Esophagus muscularis mucosa (tissue), 4 donors: ENCODE measurements at regions not wholly inside any gene's neighbourhood (a gene's known extent, or its start where the extent isn't known, plus 50 kb on each side); places are given as distances from the start of the nearest gene placed in this dataset.

Experiments
- DNase-seq: peaks from one replicate; pipeline ENCODE4 v3.0.0-alpha.2; 2017; ENCODE audit errors: extremely low spot score
- H3K27ac ChIP-seq, 4 donors: fragments of 200-600 bp; sonication (generic); replicated peaks in 1 of 4; 1 replicate in 3 of 4; 2 replicates in 1 of 4; pipeline ENCODE4 v1.5.1; 2016 to 2019; ENCODE audit warnings: mild to moderate bottlenecking in 1 of 4
- H3K27me3 ChIP-seq, 4 donors: fragments of 200-600 bp; sonication (generic); one replicate each; pipeline versions ENCODE4 v1.5.1 to v1.6.0; 2016 to 2019
- H3K36me3 ChIP-seq, 4 donors: fragments of 200-600 bp; sonication (generic); one replicate each; pipeline ENCODE4 v1.5.1; 2016 to 2019
- H3K4me1 ChIP-seq, 4 donors: fragments of 200-600 bp; sonication (generic); one replicate each; pipeline ENCODE4 v1.5.1; 2016 to 2019
- H3K4me3 ChIP-seq, 4 donors: fragments of 200-600 bp; sonication (generic); 1 replicate in 2 of 4; 2 replicates in 2 of 4; pipeline ENCODE4 v1.5.1; 2016 to 2019; ENCODE audit warnings: mild to moderate bottlenecking in 4 of 4, moderate library complexity in 1 of 4
- H3K9me3 ChIP-seq, 4 donors: fragments of 200-600 bp; sonication (generic); 1 replicate in 3 of 4; 2 replicates in 1 of 4; pipeline ENCODE4 v1.5.1; 2016 to 2019
- EP300 ChIP-seq: sonication (generic); formaldehyde crosslinking; IDR thresholded peaks from one replicate; pipeline ENCODE4 v1.6.1; 2017; ENCODE audit warnings: antibody characterized with exemption
- POLR2A ChIP-seq: fragments of 450-650 bp; IDR thresholded peaks from one replicate; pipeline ENCODE4 v1.6.1; 2017; ENCODE audit warnings: antibody characterized with exemption, moderate library complexity, mild to moderate bottlenecking, low read depth
- POLR2AphosphoS5 ChIP-seq, 2 donors: sonication (generic); formaldehyde crosslinking; IDR thresholded peaks; one replicate each; pipeline ENCODE4 v1.6.1; 2017; ENCODE audit warnings: antibody characterized with exemption in 2 of 2
- whole genome bisulfite sequencing: methylation state at CpG from one replicate; pipeline ENCODE4 v1.1.5; 2018; 5-methylcytosine and 5-hydroxymethylcytosine counted together
- intact Hi-C: fragments of 100-400 bp; cut with DNase I; formaldehyde crosslinking; loops from one replicate; pipeline ENCODE4 v1.15.1; 2023
- TF ChIP-seq, protein P1 (sequence below), 3 experiments: fragments of 200-600 bp in 2 of 3; fragments of 450-650 bp in 1 of 3; sonication (generic) in 2 of 3; IDR thresholded peaks; one replicate each; pipeline ENCODE4 v1.5.1; 2017 to 2019; ENCODE audit warnings: antibody characterized with exemption in 3 of 3, mild to moderate bottlenecking in 2 of 3, moderate library complexity in 1 of 3

GRCh38 chr15:24761704-24762302 lies 86.2 kb downstream of the NPAP1 start:
- Histone ChIP-seq H3K9me3 (no peaks in the 10 kb centered on the region), H3K36me3 (no peaks in the 10 kb centered on the region), H3K27me3 (no peaks in the 10 kb centered on the region), H3K4me3 (no peak overlapping the region), H3K27ac (no peak overlapping the region), H3K4me1 (no peaks in the 10 kb centered on the region)
- no peak for DNase-seq
- 75% methylated on average over 5 of the region's 5 CpGs for WGBS
- TF ChIP-seq, protein P1, sequence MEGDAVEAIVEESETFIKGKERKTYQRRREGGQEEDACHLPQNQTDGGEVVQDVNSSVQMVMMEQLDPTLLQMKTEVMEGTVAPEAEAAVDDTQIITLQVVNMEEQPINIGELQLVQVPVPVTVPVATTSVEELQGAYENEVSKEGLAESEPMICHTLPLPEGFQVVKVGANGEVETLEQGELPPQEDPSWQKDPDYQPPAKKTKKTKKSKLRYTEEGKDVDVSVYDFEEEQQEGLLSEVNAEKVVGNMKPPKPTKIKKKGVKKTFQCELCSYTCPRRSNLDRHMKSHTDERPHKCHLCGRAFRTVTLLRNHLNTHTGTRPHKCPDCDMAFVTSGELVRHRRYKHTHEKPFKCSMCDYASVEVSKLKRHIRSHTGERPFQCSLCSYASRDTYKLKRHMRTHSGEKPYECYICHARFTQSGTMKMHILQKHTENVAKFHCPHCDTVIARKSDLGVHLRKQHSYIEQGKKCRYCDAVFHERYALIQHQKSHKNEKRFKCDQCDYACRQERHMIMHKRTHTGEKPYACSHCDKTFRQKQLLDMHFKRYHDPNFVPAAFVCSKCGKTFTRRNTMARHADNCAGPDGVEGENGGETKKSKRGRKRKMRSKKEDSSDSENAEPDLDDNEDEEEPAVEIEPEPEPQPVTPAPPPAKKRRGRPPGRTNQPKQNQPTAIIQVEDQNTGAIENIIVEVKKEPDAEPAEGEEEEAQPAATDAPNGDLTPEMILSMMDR (IDR thresholded peaks at IDR 0.05) = peak in 2 of 3 experiments; percentile 35 to 46
- no peak for TF ChIP-seq EP300
- intact Hi-C loops = no loop called here

DNA sequence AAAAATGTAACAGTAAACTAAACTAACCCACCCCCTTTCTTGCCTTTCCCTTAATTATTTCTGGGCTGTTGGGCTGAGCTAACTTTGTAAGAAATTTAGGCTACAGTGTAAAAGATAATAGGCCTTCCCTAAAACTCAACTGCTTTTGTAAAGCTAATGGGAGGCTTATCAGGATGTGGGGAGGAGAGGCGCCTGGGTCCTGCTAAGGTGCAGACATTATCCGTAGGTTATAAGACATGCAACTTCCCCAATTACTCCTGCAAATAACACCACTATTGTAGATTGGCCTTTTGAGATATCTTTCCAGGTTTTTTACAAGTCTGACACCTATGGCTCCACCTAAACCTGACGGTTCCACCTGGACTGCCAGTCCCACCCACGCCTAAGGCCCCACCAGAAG lies 88.3 kb downstream of the NPAP1 start:
- Histone ChIP-seq H3K4me3 (no peak overlapping the region), H3K27me3 (peaks cover 0 to 4% (median 0%) of the 10 kb centered on the region in 4 donors), H3K36me3 (no peaks in the 10 kb centered on the region), H3K9me3 (no peaks in the 10 kb centered on the region), H3K4me1 (no peaks in the 10 kb centered on the region), H3K27ac (no peak overlapping the region)
- TF ChIP-seq POLR2AphosphoS5 (IDR thresholded peaks at IDR 0.05) = no peak
- TF ChIP-seq, protein P1 (IDR thresholded peaks at IDR 0.05) = no peak
- TF ChIP-seq POLR2A = no peak
- TF ChIP-seq EP300 = no peak
- intact Hi-C loops = no loop called here
- DNase-seq = no peak
- 66% methylated on average over 4 of the region's 4 CpGs for WGBS

DNA sequence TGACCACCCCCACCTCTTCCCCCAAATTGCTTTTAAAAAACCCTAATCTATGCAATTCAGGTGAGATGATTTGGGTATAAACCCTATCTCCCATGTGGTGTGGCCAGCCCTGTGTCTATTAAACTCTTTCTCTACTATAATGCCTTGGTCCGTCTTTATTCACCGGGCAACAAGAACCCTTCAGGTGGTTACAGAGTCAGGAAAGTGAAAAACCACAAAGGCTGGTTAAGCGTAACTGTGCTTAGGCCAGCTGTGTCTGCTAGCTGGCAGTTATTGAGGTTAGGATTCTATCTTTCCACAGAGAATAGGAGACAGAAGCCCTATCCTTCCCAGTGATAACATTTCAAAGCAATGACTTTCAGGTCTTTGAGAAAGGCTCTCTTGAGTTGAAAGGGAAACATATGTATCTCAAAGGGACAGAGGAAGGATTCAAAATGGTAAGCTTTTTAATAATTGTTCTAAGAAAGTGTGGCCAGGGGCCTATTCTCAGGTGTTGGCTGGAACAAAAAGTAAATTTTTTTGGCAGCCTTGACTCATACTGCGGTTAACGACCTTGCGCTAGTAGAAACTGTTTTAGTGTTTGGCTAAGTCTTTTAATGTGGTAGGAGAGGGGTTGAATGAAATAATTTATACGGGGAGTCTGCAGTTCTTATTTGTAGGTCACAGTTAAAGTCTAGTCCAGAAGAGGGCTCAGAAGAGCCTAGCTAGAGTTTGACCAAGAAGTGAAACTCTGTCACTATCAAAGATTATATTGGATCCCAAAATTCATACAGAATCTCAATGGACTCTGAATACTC lies 89.0 kb downstream of the NPAP1 start:
- intact Hi-C loops = no loop called here

GRCh38 chr15:24766511-24767133 lies 91.0 kb downstream of the NPAP1 start:
- H3K4me1 ChIP-seq = no peaks in the 10 kb centered on the region

More for the DNA sequence above, 89.0 kb downstream of the NPAP1 start:
- H3K4me3 ChIP-seq = no peak overlapping the region
- H3K27me3 ChIP-seq = peaks cover 0 to 5% (median 0%) of the 10 kb centered on the region in 4 donors
- H3K36me3 ChIP-seq = no peaks in the 10 kb centered on the region
- TF ChIP-seq EP300 (no peak), POLR2AphosphoS5 (IDR thresholded peaks at IDR 0.05) (no peak), POLR2A (no peak)
- TF ChIP-seq, protein P1 (IDR thresholded peaks at IDR 0.05) = no peak
- DNase-seq = no peak
- 86% methylated on average over 7 of the region's 7 CpGs for WGBS
- no peaks in the 10 kb centered on the region for H3K9me3 ChIP-seq
- H3K27ac ChIP-seq = no peak overlapping the region
- H3K4me1 ChIP-seq = no peaks in the 10 kb centered on the region

More at GRCh38 chr15:24766511-24767133, 91.0 kb downstream of the NPAP1 start:
- 70% methylated on average over 1 of the region's 1 CpG for WGBS
- Histone ChIP-seq H3K36me3 (no peaks in the 10 kb centered on the region), H3K27ac (no peak overlapping the region), H3K27me3 (peaks cover 0 to 5% (median 0%) of the 10 kb centered on the region in 4 donors), H3K4me3 (no peak overlapping the region), H3K9me3 (no peaks in the 10 kb centered on the region)
- no peak for DNase-seq
- intact Hi-C loops = no loop called here
- no peak for TF ChIP-seq POLR2A
- TF ChIP-seq POLR2AphosphoS5 (IDR thresholded peaks at IDR 0.05) = no peak
- TF ChIP-seq, protein P1 (IDR thresholded peaks at IDR 0.05) = no peak
- TF ChIP-seq EP300 = no peak
